Dermis microvascular lymphatic vessel endothelial cell (primary cell): ENCODE measurements at regions not wholly inside any gene's neighbourhood (a gene's known extent, or its start where the extent isn't known, plus 50 kb on each side); places are given as distances from the start of the nearest gene placed in this dataset.
A peak's percentile ranks its signal among the peaks of the same experiment; 100 is the strongest.
"Not testable (repeated sequence)": the region's sequence is repeated elsewhere in the genome, so short reads cannot be mapped to it uniquely, and the experiment has no call there.

Source experiments
- DNase-seq, 2 donors: peaks; one replicate each; pipeline versions ENCODE4 v3.0.0 to v3.0.0-alpha.2; 2010; ENCODE audit warnings: low read depth in 2 of 2

DNA sequence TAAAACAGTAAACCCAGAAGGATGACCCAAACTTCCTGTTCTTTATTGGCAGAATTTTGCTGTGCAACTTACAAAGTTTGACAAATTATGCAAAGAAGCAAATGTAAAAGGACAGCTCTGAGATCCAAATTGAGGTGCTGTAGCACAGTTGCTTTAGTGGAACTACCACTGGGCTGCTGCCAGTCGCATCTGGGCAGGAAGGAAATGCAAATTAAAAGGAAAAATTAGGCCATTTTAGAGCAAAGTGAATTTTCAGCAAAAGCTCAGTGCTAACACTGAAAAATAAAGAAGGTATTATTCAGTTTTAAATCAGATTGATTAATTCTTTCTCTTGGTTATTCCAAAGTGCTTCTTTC lies 104.5 kb downstream of the ZMAT3 start:
- peak in 1 of 2 donors; percentile 3 for DNase-seq

DNA sequence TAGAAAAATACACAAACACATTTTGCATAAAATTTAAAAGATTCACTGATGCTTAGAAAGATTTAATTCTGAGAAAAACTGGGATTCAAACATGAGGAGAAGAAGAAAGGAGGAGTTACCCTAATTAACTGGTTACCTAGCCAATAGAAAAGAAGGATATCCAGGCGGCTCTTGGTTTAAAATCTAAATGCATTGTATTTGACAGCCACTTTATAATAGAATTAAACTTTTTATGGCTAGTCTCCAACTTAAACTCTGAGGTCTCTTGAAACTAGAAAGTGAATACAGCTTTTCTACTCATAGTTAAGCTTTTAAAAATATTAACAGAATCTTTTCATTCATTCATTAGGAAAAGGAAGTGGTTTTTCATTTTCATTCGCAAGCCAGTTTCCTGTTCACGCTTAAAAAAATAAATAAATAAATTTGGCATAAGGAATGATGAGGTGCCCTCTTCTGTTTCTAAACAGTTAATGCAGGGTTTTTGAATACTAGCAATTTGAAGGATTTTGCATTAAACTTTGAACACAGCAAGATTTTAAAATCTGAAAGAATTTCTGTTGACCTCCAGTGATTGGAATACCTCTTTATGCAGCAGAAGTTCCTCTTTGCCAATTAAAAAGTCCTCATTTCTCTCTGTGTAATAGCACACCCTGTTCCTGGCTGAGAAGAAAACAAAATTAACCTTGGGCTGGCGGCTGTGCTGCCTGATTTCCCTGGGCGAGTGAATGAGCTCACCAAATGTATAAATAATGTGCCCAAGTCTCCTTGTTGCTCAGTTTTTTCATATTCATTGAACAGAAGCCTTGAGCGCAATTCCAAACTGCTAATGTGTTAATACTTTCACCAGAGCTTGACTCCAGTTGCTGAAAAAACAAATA lies 105.1 kb downstream of the ZMAT3 start:
- DNase-seq, result peak; percentile 25 to 40

DNA sequence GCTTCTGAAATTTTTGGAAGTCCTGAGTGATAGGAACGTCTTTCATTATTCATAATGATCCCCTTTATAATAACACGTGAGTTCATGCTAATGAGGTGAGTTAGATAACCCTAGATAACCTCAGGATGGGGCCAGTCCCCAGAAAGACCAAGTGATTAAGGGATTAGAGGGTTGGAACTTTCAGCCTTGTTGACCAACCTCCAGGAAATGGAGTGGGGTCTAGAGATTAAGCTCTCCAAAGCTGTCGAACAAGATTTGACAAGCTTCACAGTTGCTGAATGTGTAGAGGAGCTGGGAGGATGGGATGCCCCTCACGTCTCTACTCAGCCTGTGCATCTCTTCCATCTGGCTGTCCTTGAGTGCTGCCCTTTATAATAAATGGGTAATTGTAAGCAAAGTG lies 107.1 kb downstream of the ZMAT3 start:
- DNase-seq, result no peak

DNA sequence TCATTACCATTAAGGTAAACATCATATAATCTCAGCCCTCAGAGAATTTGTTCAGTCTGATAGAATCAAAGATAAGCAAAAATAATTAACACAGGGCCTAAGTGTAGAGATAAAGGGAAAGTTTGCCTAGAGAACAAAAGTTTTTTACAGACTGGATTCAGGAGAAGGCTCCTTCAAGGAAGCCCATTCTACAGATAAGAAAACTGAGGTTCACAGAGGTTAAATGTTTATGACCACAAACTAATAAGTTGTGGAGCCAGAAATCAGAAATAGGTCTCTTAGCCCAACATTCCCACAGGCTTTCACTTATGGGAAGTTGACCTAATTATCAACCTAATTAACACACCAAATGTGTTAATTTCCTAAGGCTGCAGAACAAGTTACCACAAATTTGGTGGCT lies 110.7 kb downstream of the ZMAT3 start:
- no peak for DNase-seq

DNA sequence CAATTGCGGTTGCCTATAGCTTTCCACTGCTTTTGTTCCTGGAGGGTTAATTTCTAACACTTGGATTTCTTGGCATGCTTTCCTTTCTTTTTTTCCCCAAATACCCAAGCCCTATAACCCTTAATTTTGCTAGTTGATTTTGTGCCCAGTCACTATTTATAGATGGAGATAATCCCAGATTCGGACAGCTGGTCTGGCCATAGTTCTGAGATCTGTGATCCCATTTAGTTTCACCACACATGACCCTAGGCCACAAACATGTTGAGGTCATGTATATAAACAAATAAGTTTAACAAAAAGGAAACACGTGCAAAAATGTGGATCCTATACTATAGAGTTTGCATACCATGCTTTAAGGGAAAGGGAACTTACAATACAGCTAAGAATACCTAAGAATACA lies 111.4 kb downstream of the ZMAT3 start:
- DNase-seq, result no peak

DNA sequence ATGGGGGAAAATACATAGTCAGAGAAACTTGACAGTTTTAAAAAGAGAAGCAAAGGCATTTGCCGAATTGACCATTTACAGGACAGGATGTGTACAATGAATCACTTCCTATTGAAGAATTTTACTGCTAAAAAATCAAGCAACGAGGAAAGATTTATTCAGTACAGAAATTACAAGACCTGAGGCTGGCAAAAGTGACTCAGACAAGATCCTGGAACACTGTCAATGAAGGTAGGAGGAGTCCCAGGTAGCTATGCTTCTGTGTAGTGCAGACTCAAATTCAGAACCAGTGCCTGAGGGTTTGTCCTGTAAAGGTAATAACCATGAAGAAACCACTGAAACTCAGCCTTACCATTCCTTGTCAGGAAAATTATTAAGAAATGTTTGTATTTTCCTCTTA lies 120.9 kb downstream of the ZMAT3 start:
- DNase-seq, result peak; percentile 10 to 75

DNA sequence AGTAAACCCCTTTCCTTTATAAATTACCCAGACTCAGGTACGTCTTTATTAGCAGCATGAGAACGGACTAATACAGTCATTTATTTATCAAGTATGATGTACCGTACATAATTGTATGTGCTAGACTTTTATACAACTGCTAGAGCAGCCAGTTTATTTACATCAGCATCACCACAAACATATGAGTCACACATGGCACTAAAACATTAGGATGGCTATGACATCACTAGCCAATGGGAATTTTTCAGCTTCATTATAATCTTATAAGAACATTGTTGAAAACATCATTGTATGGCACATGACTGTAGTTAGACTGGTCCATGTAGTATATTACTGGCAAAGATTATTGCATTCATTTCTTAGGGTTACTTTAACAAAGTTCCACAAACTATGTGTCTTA lies 121.7 kb downstream of the ZMAT3 start:
- no peak for DNase-seq

DNA sequence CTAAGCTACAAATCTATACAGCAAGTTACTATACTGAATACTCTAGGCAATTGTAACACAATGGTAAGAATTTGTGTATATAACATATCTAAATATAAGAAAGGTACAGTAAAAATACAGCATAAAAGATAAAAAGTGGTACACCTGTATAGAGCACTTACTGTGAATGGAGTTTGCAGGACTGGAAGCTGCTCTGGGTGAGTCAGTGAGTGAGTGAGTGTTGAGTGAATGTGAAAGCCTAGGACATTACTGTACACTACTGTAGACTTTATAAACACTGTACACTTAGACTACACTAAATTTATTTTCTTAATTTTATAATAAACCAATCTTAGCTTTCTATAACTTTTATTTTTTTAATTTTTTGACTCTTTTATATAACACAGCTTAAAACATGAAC lies 123.1 kb downstream of the ZMAT3 start:
- no peak for DNase-seq

DNA sequence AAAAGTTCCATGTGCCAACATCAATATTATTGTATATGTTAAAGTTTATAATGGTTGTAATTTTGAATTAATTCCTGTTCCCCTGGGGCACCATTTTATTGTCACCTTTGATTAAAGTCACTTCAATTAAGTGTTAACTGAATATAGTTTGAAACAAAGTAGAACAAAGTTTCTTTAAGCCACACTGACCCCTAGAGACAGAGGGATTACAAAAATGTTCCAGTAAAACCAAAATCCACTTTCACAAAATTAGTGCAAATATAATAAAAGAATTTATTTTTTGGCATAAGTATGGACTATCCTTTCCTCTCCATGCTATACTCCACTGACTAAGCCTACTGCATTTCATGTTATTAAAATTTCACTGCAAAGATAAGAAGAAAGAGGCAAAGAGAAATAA lies 123.9 kb downstream of the ZMAT3 start:
- no peak for DNase-seq

DNA sequence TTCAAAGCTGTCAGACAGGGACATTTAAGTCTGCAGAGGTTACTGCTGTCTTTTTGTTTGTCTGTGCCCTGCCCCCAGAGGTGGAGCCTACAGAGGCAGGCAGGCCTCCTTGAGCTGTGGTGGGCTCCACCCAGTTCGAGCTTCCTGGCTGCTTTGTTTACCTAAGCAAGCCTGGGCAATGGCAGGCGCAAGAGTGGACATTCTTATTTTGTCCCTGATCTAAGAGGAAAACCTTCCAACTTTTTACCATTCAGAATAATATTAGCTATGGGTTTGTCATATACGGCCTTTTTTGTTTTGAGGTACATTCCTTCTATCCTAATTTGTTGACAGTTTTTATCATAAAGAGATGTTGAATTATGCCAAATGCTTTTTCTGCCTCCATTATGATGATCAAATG lies 129.3 kb downstream of the ZMAT3 start:
- not testable (repeated sequence) for DNase-seq

DNA sequence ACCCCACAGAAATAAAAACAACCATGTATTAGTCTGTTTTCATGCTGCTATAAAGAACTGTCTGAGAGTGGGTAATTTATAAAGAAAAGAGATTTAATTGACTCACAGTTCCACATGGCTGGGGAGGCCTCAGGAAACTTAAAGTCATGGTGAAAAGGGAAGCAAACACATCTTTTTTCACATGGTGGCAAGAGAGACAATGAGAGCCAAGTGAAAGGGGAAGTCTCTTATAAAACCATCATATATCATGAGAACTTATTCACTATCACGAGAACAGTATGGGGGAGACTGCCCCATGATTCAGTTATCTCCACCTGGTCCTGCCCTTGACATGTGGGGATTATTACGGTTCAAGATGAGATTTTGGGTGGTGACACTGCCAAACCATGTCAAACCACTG lies 141.5 kb downstream of the ZMAT3 start:
- no peak for DNase-seq

DNA sequence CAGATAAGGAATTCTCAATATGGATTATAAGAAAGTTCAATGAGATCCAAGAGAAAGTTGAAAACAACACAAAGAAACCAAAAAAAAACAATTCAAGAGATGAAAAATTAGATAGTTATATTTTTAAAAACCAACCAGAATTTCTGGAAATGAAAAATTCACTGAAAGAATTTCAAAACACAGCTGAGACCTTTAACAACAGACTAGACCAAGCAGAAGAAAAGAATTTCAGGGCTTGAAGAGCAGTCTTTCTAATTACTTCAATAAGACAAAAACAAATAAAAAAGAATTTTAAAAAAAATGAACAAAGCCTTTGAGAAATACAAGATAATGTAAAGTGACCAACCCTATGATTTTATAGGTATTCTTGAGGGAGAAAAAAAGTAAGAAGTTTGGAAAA lies 155.4 kb downstream of the ZMAT3 start:
- no peak for DNase-seq

DNA sequence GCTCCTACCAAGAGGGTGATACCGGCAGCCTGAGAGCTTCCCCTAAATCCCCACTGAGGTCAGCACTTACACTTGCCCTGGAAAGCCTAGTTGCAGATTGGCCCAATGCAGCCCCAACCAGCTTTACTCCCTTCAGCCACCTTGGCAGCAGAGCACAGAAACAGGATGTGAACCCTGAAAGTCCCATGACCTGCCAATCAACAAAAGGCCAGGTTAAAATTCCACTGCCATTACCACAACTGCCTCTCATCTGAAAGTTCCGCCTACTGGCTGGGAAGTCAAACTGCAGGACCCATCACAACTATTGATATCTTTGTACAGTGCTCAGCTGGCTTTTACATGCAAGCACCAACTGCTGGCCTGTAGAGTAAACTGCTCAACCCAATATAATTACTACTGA lies 156.2 kb downstream of the ZMAT3 start:
- no peak for DNase-seq

DNA sequence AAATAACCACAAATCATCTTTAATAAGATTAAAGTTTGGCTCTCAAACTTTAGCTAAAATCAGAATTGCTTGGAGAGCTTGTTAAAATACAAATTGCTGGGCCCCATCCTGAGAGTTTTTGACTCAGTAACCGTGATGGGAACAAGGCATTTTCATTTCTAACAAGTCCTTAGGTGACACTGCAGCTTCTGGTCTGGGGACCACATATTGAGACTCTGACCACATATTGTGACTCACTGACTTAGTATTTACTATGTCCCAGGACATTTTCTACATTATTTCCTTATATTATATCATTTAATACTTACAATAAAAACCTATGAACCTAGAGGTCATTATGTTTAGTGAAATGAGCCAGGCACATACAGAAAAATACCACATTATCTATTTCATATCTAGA lies 164.5 kb downstream of the ZMAT3 start:
- no peak for DNase-seq

DNA sequence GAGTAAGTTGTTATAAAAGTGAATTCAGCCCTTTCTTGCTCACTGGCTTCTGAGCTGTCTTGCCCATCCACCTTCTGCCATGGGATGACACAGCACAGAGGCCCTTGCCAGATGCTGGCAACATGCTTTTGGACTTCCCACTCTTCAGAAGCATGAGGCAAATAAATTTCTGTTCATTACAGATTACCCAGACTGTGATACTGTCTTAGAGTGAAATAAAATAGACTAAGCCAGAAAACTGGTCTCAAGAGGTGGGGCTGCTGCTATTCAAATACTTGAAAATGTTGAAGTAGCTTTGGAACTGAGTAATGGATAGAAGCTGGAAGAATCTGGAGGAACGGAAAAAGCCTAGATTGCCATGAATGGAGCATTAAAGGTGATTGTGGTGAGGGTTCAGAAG lies 170.4 kb downstream of the ZMAT3 start:
- no peak for DNase-seq

DNA sequence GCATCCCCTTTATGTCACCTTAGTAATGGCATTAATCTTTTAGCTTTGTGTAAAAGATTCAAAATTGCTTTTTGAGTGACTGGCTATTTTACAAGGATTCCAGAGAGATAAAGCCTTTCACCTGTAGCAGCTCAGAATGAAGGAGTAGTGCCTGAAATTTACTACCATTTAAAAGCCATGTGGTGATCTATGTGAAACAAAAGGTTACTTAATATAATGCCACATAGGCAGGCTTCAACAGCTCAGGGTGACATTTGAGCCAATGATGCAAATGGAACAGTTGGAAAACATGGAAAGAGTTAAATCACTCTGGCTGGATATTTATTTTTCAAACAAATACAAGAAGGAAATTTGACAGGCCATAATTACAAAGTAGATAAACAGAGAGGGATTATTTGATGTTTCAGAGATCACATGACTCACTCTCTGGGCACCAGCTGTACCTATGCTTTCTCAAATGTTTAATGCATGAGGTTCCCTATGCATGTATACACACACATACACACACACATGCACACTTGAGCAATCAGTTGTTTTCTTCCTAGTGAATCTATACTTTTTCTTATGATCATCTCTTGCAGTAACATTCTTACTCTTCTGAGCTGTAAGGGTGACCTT lies 171.5 kb downstream of the ZMAT3 start:
- DNase-seq, result no peak

DNA sequence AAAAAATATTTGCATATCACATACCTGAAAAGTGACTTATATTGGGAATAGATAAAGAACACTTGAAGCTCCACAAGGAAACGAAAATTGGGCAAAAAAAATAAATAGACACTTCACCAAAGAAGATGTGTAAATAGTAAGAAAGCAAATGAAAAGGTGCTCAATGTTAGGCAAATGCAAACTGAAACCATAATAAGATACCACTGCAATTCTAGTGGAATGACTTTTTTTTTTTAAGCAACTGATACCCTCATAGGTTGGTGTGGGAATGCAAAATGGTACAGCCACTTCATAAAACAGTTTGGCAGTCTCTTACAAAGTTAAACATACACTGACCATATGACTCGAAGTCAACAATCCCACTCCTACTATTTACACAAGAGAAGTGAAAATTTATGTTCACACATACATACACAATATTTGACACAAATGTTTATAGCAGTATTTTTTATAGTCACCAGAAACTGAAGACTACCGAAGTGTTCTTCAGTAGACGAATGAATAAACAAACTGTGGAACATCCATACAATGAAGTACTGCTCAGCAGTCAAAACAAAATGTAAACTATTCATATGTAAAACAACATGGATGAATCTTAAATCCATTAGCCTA lies 176.3 kb downstream of the ZMAT3 start:
- no peak for DNase-seq
